ENCODE measurements at regions not wholly inside any gene's neighbourhood (a gene's known extent, or its start where the extent isn't known, plus 50 kb on each side); places are given as distances from the start of the nearest gene placed in this dataset.
"Not testable (repeated sequence)": the region's sequence is repeated elsewhere in the genome, so short reads cannot be mapped to it uniquely, and the experiment has no call there.

DNA sequence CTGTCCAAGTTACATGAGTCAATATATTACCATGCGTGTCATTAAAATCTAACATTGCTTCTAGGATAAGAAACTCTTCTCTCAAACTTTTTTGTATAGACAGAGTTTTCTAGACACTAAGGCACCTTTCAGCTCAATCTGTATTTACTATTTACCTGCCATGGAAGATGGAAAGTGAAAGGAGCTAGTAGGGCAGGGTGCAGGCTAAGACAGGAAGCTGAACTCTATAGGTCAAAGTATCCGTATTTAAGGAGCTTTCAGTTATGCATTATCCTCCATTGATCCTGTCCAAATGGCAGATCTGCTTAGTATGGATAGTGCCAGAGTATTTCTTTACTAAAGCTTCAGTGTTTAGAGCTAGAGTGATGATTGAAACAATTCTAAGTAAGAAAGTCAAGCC is 612.8 kb downstream of the IPMK start:
- no TSS peak for BruUV-seq (replicated peaks)
- Mint-ChIP-seq H3K4me3 (ENCODE audit: unreplicated experiment) (no peak overlapping the region), H3K27ac (ENCODE audit: low read depth, unreplicated experiment) (no peak overlapping the region), H3K9me3 (ENCODE audit: unreplicated experiment) (no peaks in the 10 kb centered on the region), H3K27me3 (ENCODE audit: insufficient read depth, unreplicated experiment) (no peaks in the 10 kb centered on the region), H3K36me3 (ENCODE audit: insufficient read depth, unreplicated experiment) (no peaks in the 10 kb centered on the region), H3K4me1 (ENCODE audit: insufficient read depth, unreplicated experiment) (no peaks in the 10 kb centered on the region)
- POLR2A ChIA-PET: interaction anchor here (0.9 kb wide), 1 partner anchor 53 kb away, joined by 3 read pairs; no protein-coding TSS in a partner anchor
- intact Hi-C loops (cut with micrococcal nuclease): no loop called here
- DNase-seq (ENCODE audit: unreplicated experiment): no peak
- TF ChIP-seq, protein P1, sequence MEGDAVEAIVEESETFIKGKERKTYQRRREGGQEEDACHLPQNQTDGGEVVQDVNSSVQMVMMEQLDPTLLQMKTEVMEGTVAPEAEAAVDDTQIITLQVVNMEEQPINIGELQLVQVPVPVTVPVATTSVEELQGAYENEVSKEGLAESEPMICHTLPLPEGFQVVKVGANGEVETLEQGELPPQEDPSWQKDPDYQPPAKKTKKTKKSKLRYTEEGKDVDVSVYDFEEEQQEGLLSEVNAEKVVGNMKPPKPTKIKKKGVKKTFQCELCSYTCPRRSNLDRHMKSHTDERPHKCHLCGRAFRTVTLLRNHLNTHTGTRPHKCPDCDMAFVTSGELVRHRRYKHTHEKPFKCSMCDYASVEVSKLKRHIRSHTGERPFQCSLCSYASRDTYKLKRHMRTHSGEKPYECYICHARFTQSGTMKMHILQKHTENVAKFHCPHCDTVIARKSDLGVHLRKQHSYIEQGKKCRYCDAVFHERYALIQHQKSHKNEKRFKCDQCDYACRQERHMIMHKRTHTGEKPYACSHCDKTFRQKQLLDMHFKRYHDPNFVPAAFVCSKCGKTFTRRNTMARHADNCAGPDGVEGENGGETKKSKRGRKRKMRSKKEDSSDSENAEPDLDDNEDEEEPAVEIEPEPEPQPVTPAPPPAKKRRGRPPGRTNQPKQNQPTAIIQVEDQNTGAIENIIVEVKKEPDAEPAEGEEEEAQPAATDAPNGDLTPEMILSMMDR (IDR thresholded peaks at IDR 0.05; ENCODE audit: unreplicated experiment): no peak
- CTCF ChIA-PET: interaction anchor here (0.6 to 7.0 kb wide), 7 partner anchors 14 to 1937 kb away, joined by 3 to 215 read pairs (median 5); no protein-coding TSS in a partner anchor

DNA sequence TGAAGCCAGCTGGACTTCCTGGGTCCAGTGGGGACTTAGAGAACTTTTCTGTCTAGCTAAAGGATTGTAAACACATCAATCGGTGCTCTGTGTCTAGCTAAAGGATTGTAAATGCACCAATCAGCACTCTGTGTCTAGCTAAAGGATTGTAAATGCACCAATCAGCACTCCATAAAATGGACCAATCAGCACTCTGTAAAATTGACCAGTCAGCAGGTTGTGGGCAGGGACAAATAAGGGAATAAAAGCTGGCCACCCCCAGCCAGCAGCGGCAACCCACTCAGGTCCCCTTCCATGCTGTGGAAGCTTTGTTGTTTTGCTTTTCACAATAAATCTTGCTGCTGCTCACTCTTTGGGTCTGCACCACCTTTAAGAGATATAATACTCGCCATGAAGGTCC is 622.6 kb downstream of the IPMK start:
- DNase-seq (ENCODE audit: unreplicated experiment); H3K4me1 Mint-ChIP-seq (ENCODE audit: insufficient read depth, unreplicated experiment); BruUV-seq (replicated peaks); H3K27ac Mint-ChIP-seq (ENCODE audit: low read depth, unreplicated experiment); POLR2A ChIA-PET; H3K36me3 Mint-ChIP-seq (ENCODE audit: insufficient read depth, unreplicated experiment); H3K27me3 Mint-ChIP-seq (ENCODE audit: insufficient read depth, unreplicated experiment); H3K4me3 Mint-ChIP-seq (ENCODE audit: unreplicated experiment); H3K9me3 Mint-ChIP-seq (ENCODE audit: unreplicated experiment); intact Hi-C loops (cut with micrococcal nuclease): not testable (repeated sequence)
- CTCF ChIA-PET: interaction anchor here (1.0 to 5.7 kb wide), 3 partner anchors 12 to 508 kb away, joined by 3 to 35 read pairs (median 4); no protein-coding TSS in a partner anchor

DNA sequence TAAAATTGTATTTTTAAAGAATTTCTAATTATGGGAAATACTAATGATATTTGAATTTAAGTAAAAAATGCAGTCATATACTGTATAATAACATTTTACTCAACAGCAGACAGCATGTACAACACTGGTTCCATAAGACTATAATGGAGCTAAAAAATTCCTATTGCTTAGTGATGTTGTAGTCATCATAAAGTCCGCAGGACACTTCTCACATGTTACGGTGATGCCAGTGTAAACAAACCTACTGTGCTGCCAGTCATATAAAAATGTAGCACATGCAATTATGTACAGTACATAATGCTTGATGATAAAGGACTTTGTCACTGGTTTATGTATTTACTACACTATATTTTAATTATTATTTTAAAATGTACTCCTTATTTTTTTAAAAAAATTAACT is 629.3 kb downstream of the IPMK start:
- BruUV-seq (replicated peaks): no TSS peak
- Mint-ChIP-seq H3K9me3 (ENCODE audit: unreplicated experiment) (no peaks in the 10 kb centered on the region), H3K4me1 (ENCODE audit: insufficient read depth, unreplicated experiment) (no peaks in the 10 kb centered on the region), H3K4me3 (ENCODE audit: unreplicated experiment) (no peak overlapping the region), H3K27ac (ENCODE audit: low read depth, unreplicated experiment) (no peak overlapping the region), H3K27me3 (ENCODE audit: insufficient read depth, unreplicated experiment) (no peaks in the 10 kb centered on the region), H3K36me3 (ENCODE audit: insufficient read depth, unreplicated experiment) (no peaks in the 10 kb centered on the region)
- DNase-seq (ENCODE audit: unreplicated experiment): peak; percentile 12
- ChIA-PET POLR2A (interaction anchor here (3.2 kb wide), 1 partner anchor 11 kb away, joined by 10 read pairs; no protein-coding TSS in a partner anchor), CTCF (no interaction called here)
- intact Hi-C loops (cut with micrococcal nuclease): no loop called here
- TF ChIP-seq, protein P1 (IDR thresholded peaks at IDR 0.05; ENCODE audit: unreplicated experiment): no peak

DNA sequence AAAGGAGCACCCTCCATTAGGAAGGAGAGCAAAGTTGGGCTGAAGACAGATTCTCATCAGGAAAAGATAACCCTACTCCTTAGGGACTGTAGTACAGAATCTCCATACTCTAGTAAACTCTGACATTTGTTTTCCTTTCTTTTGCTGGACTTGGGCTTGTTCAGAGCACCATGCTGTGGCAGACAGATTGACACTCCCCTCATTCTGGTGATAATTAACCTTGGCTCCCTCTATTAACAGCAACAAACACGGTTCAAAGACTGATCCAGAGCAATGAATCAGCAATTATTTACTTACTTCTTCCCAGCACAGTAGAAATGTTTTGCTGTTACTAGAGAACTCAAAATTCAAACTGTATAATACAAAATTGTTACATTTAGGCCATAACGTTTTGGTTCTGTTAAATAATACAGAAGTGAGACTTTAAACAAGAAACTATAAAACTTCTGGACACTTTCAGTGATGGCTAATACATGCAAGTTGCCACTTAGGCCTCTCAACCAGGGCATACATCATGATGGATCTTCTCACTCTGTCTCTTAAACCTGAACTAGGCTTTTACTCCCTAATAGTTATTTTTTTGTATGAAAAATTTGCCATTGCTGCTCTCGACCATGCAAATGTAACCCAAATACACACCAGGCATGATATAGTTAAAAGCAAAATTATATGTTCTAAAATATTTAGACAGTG is 639.0 kb downstream of the IPMK start:
- Mint-ChIP-seq H3K4me3 (ENCODE audit: unreplicated experiment) (no peak overlapping the region), H3K9me3 (ENCODE audit: unreplicated experiment) (no peaks in the 10 kb centered on the region), H3K4me1 (ENCODE audit: insufficient read depth, unreplicated experiment) (peaks cover 7% of the 10 kb centered on the region), H3K27me3 (ENCODE audit: insufficient read depth, unreplicated experiment) (no peaks in the 10 kb centered on the region), H3K36me3 (ENCODE audit: insufficient read depth, unreplicated experiment) (no peaks in the 10 kb centered on the region), H3K27ac (ENCODE audit: low read depth, unreplicated experiment) (no peak overlapping the region)
- TF ChIP-seq, protein P1 (IDR thresholded peaks at IDR 0.05; ENCODE audit: unreplicated experiment): no peak
- ChIA-PET CTCF (interaction anchor here (0.6 kb wide), 1 partner anchor 45 kb away, joined by 3 read pairs; no protein-coding TSS in a partner anchor), POLR2A (no interaction called here)
- intact Hi-C loops (cut with micrococcal nuclease): no loop called here
- no peak for DNase-seq (ENCODE audit: unreplicated experiment)
- BruUV-seq (replicated peaks): no TSS peak

All from MCF 10A (cell line).